Esophagus muscularis mucosa (tissue), 4 donors: ENCODE measurements at regions not wholly inside any gene's neighbourhood (a gene's known extent, or its start where the extent isn't known, plus 50 kb on each side); places are given as distances from the start of the nearest gene placed in this dataset.

ENCODE experiments used
- DNase-seq: peaks from one replicate; pipeline ENCODE4 v3.0.0-alpha.2; 2017; ENCODE audit errors: extremely low spot score
- H3K27ac ChIP-seq, 4 donors: fragments of 200-600 bp; sonication (generic); replicated peaks in 1 of 4; 1 replicate in 3 of 4; 2 replicates in 1 of 4; pipeline ENCODE4 v1.5.1; 2016 to 2019; ENCODE audit warnings: mild to moderate bottlenecking in 1 of 4
- H3K27me3 ChIP-seq, 4 donors: fragments of 200-600 bp; sonication (generic); one replicate each; pipeline versions ENCODE4 v1.5.1 to v1.6.0; 2016 to 2019
- H3K36me3 ChIP-seq, 4 donors: fragments of 200-600 bp; sonication (generic); one replicate each; pipeline ENCODE4 v1.5.1; 2016 to 2019
- H3K4me1 ChIP-seq, 4 donors: fragments of 200-600 bp; sonication (generic); one replicate each; pipeline ENCODE4 v1.5.1; 2016 to 2019
- H3K4me3 ChIP-seq, 4 donors: fragments of 200-600 bp; sonication (generic); 1 replicate in 2 of 4; 2 replicates in 2 of 4; pipeline ENCODE4 v1.5.1; 2016 to 2019; ENCODE audit warnings: mild to moderate bottlenecking in 4 of 4, moderate library complexity in 1 of 4
- H3K9me3 ChIP-seq, 4 donors: fragments of 200-600 bp; sonication (generic); 1 replicate in 3 of 4; 2 replicates in 1 of 4; pipeline ENCODE4 v1.5.1; 2016 to 2019
- CTCF ChIP-seq, 3 experiments: fragments of 200-600 bp in 2 of 3; fragments of 450-650 bp in 1 of 3; sonication (generic) in 2 of 3; IDR thresholded peaks; one replicate each; pipeline ENCODE4 v1.5.1; 2017 to 2019; ENCODE audit warnings: antibody characterized with exemption in 3 of 3, mild to moderate bottlenecking in 2 of 3, moderate library complexity in 1 of 3
- POLR2A ChIP-seq: fragments of 450-650 bp; IDR thresholded peaks from one replicate; pipeline ENCODE4 v1.6.1; 2017; ENCODE audit warnings: antibody characterized with exemption, moderate library complexity, mild to moderate bottlenecking, low read depth
- WGBS: methylation state at CpG from one replicate; pipeline ENCODE4 v1.1.5; 2018; 5-methylcytosine and 5-hydroxymethylcytosine counted together
- intact Hi-C: fragments of 100-400 bp; cut with DNase I; formaldehyde crosslinking; loops from one replicate; pipeline ENCODE4 v1.15.1; 2023
- small RNA-seq, 3 donors: library from RNA; depleted of rRNA; stranded (forward); fragments of <200 nt; gene quantifications; one replicate each; pipeline ENCODE3, GENCODE V24; 2016

- TF ChIP-seq CTCF (IDR thresholded peaks at IDR 0.05) = no peak
- no peak for TF ChIP-seq POLR2A
- Histone ChIP-seq H3K27me3 (no peaks in the 10 kb centered on the region), H3K4me3 (no peak overlapping the region), H3K36me3 (no peaks in the 10 kb centered on the region), H3K27ac (no peak overlapping the region), H3K4me1 (no peaks in the 10 kb centered on the region), H3K9me3 (no peaks in the 10 kb centered on the region)
- intact Hi-C loops = no loop called here
- WGBS = 72% methylated on average over 6 of the region's 6 CpGs
- peak; percentile 77 for DNase-seq
These were observed 96.7 kb downstream of the SNX19 start for GRCh38 chr11:130819625-130820024.

Small RNAs in the stretch of these regions (small RNA-seq; reads per million reads assigned to genes)
- 0 reads per million in 3 donors for gene AP004371.1
- gene MIR8052 = 0 reads per million in 3 donors
